GM18526 (cell line): ENCODE measurements at regions not wholly inside any gene's neighbourhood (a gene's known extent, or its start where the extent isn't known, plus 50 kb on each side); places are given as distances from the start of the nearest gene placed in this dataset.

Experiments
- POLR2A ChIP-seq: IDR thresholded peaks from 3 replicates; pipeline ENCODE4 v1.6.1; 2011; ENCODE audit not compliant: insufficient read length; ENCODE audit errors: extremely low read depth

DNA sequence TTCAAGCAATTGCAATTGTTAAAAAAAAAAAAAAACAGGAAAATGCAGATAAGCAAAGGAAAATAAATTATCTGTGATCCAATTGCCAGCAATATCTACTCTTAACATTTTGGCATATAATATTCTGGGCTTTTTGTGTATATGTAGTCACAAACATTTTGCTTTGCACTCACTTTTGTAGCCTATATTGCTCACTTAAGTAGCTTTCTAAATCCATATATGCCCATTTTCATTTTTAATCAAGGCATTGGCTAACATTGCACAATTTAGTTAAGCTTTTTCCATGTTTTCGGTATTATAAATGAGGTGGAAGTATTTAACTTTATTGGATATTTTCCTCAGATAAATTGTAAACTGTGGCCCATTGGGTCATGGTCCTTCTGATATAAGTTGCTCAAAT is 466.3 kb upstream of the ATP2B1 start:
- no peak for TF ChIP-seq POLR2A

DNA sequence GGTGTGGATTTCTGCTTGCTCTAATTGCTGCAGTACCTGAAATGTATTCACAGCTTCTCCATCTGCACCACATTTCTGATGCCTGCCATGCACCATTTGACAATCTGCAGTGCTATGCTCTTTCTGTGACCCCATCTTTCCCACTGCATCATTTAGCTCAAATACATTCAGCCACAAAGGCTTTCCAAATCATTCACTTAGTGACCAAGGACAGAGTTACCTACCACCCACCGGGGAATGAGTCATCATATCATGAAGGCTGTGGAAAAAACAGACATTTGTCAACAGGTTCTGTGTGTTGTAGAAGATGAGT is 465.5 kb upstream of the ATP2B1 start:
- no peak for TF ChIP-seq POLR2A

GRCh38 chr12:90173499-90174197 is 465.0 kb upstream of the ATP2B1 start:
- TF ChIP-seq POLR2A, result no peak

GRCh38 chr12:90172524-90172923 is 463.9 kb upstream of the ATP2B1 start:
- TF ChIP-seq POLR2A, result no peak

DNA sequence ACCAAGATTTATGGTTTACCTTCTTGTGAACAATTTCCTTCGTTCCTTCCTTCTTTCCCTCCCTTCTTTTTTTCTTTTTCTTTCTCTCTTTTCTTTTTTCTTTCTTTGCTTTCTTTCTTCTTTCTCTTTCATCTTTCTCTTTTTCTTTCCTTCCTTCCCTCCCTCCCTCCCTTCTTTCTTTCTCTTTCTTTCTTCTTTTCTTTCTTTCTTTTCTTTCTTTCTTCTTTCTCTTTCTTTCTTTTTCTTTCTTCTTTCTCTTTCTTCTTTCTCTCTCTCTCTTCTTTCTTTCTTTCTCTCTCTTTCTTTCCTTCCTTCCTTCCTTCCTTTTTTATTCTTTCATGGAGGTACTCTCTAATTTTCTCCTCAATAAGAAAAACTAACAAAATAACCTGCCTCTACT is 462.1 kb upstream of the ATP2B1 start:
- no peak for TF ChIP-seq POLR2A

GRCh38 chr12:90167518-90168208 is 459.0 kb upstream of the ATP2B1 start:
- no peak for TF ChIP-seq POLR2A

DNA sequence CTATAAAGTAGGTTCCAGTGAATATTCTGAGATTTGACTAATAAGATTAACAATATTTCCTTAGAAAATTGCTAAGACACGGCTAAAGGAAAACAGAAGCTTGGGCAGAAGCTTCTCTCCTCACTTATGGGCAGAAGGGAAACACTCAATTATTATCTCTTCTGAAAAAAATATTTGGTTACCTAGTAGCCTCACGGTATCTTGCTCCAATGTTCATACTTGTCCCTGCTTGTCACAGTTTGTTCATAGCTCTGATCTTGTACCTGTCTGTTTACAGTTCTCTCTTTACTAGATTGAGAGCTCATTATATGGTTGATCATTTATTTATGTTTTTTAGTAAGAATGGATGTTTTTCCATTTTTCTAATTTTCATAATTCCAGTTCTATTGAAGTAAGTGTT is 458.0 kb upstream of the ATP2B1 start:
- no peak for TF ChIP-seq POLR2A

GRCh38 chr12:90166012-90166411 is 457.4 kb upstream of the ATP2B1 start:
- no peak for TF ChIP-seq POLR2A

GRCh38 chr12:90163975-90164374 is 455.3 kb upstream of the ATP2B1 start:
- TF ChIP-seq POLR2A, result no peak

DNA sequence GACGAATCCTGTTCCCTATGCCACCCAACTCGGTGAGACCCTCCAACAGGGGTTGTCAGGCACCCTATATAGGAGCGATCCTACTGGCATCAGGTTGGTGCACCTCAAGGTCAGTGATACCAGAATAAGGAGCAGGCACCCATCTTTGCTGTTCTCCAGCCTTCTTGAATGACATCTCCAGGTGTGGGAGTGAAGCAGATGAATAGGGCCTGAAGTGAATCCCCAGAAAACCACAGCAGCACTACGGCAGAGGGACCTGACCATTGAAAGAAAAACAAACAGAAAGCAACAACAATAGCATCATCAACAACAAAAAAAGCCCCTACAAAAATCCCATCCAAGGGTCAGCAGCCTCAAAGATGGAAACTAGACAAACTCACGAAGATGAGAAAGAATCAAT is 445.2 kb upstream of the ATP2B1 start:
- TF ChIP-seq POLR2A, result no peak

DNA sequence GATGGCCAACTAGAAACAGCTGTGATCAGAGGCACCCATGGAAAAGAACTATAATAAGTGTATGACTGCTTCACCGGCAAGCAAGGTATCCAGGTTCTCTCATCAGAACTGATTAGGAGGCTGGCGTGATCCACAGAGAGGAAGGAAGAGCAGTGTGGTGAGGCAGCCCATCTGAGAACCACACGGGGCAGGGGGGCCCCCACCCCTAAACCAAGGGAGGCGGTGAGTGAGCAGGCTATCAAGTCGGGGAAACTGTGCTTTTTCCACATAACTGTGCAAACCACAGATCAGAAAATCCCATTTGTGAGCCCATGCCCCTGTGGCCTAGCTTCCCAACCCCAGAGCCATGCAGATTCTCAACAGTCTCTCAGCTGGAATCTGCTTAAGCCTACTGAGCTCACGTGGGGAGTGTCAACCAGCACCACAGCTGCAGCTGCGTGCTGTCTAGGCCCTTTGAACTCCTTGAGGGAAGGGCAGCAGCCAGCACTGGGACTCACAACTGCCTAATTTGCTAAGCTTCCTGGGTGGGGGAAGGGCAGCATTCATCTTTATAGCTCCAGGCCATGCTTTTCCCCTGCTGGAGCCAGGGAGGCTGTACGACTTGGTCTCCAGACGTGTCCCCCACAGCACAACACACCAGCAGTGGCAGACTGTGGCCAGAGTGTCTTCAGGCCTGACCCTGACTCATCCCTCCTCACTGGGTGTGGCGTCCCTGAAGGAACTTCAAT is 444.4 kb upstream of the ATP2B1 start:
- TF ChIP-seq POLR2A, result no peak

DNA sequence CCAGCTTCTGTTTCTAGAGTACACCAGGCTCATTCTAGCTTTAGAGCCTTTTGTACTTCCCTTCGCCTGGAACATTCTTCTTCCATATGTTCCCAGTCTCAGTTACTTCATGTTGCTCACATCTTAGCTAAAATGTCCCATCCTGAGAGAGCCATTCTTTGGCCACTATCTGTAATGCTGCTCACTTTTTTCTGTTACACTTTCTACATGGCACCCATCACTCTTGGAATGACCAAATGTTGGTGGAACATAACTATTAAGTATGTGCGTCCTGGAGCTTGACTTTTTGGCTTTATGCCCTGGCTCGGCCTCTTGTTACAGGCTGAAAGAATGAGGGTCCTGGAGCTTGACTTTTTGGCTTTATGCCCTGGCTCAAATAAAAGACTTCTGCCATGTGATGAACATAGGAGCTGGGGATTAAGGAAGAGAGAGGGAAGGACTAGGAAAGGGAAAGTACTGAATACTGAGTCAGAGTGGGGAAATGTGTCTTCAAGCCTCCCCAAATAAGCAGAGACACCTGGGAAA is 442.9 kb upstream of the ATP2B1 start:
- no peak for TF ChIP-seq POLR2A

DNA sequence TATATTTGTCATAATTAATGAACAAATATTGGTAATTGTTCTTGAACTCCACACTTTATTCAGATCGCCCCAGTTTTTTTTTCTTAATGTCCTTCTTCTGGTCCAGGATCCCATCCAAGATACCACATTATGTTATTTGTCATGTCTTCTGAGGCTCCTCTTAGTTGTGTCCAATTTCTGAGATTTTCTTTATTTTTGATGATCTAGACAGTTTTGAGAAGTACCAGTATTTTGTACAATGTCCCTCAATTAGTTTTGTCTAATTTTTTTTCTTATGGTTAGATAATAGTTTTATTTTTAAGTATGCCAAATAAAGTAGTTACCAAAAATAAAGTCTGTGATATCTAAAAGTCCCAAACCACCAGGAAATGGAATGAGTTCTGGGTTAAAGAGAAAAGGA is 440.8 kb upstream of the ATP2B1 start:
- TF ChIP-seq POLR2A, result no peak

- TF ChIP-seq POLR2A, result no peak
Measured at GRCh38 chr12:90129366-90130030, 420.9 kb upstream of the ATP2B1 start.

GRCh38 chr12:90128526-90128925 is 419.9 kb upstream of the ATP2B1 start:
- TF ChIP-seq POLR2A, result no peak

GRCh38 chr12:90126125-90126524 is 417.5 kb upstream of the ATP2B1 start:
- TF ChIP-seq POLR2A, result no peak
